ENCODE measurements at regions not wholly inside any gene's neighbourhood (a gene's known extent, or its start where the extent isn't known, plus 50 kb on each side); places are given as distances from the start of the nearest gene placed in this dataset.

GRCh38 chr5:38758774-38759600, 86.8 kb upstream of the OSMR start:
- TF ChIP-seq POLR2A (IDR thresholded peaks at IDR 0.05) = no peak
- TF ChIP-seq, protein P1, sequence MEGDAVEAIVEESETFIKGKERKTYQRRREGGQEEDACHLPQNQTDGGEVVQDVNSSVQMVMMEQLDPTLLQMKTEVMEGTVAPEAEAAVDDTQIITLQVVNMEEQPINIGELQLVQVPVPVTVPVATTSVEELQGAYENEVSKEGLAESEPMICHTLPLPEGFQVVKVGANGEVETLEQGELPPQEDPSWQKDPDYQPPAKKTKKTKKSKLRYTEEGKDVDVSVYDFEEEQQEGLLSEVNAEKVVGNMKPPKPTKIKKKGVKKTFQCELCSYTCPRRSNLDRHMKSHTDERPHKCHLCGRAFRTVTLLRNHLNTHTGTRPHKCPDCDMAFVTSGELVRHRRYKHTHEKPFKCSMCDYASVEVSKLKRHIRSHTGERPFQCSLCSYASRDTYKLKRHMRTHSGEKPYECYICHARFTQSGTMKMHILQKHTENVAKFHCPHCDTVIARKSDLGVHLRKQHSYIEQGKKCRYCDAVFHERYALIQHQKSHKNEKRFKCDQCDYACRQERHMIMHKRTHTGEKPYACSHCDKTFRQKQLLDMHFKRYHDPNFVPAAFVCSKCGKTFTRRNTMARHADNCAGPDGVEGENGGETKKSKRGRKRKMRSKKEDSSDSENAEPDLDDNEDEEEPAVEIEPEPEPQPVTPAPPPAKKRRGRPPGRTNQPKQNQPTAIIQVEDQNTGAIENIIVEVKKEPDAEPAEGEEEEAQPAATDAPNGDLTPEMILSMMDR (IDR thresholded peaks at IDR 0.05) = no peak

Measured in lower leg skin (tissue), 3 donors.